ENCODE measurements at regions not wholly inside any gene's neighbourhood (a gene's known extent, or its start where the extent isn't known, plus 50 kb on each side); places are given as distances from the start of the nearest gene placed in this dataset.

DNA sequence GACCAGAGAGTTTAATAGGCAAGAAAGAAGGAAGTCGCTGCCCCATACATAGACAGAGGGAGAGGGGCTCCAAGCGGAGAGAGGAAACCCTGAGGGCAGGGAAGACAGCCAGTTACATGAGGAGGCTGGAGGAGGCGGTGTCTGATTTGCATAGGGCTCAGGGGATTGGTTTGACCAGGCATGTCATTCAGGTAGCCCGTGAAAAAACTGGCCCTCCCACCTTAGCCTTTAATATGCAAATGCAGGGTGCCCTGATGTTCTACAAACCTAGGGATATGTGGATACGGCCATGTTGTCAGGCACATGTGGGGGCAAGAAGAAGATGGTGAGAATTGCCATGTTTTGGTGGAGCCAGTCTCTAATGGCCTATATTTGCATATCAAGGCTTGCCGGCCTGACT, 1461.6 kb downstream of the PCDH9 start:
- no peak for TF ChIP-seq ZFX (IDR thresholded peaks at IDR 0.05)
- TF ChIP-seq CTCF (conservative IDR thresholded peaks at IDR 0.05), result no peak

GRCh38 chr13:65763811-65764210, 1466.3 kb downstream of the PCDH9 start:
- no peak for TF ChIP-seq ZFX (IDR thresholded peaks at IDR 0.05)
- no peak for TF ChIP-seq CTCF (conservative IDR thresholded peaks at IDR 0.05)
- no peak overlapping the region for H3K27ac ChIP-seq

More for the DNA sequence above, 1461.6 kb downstream of the PCDH9 start:
- H3K27ac ChIP-seq, result no peak overlapping the region

DNA sequence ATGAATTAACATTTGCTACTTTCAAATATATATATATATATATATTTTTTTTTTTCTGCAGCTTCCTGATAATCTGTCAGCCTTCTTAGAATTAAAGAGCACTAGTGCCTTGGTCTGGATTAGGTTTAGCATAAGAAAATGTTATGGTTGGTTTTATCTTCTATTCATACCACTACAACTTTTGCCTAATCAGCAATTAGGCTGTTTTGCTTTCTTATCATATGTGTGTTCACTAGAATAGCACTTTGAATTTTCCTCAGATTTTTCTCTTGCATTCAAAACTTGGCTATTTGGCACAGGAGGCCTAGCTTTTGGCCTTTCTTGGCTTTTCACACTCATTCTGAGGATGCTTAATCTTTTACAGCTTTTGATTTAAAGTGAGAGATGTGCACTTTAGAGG, 1468.1 kb downstream of the PCDH9 start:
- TF ChIP-seq CTCF (conservative IDR thresholded peaks at IDR 0.05) (no peak), ZFX (IDR thresholded peaks at IDR 0.05) (no peak)
- no peak overlapping the region for H3K27ac ChIP-seq

DNA sequence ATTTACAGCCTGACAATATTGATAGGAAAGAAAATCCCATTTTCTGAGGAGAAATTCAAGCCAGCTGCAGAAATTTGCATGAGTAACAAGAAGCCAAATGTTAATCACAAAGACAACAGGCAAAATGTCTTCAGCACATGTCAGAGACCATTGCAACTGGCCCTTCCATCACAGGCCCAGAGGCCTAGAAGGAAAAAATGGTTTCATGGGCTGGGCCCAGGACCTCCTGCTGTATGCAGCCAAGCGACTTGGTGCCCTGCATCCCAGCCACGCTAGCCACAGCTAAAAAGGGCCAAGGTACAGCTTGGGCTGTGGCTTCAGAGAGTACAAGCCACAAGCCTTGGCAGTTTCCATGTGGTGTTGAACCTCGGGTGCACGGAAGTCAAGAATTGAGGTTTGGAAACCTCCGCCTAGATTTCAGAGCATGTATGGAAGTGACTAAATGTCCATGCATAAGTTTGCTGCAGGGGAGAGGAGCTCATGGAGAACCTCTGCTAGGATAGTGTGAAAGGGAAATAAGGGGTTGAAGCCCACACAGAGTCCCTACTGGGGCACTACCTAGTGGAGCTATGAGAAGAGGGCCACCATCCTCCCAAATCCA, 1474.0 kb downstream of the PCDH9 start:
- H3K27ac ChIP-seq, result no peak overlapping the region
- no peak for TF ChIP-seq ZFX (IDR thresholded peaks at IDR 0.05)
- no peak for TF ChIP-seq CTCF (conservative IDR thresholded peaks at IDR 0.05)

DNA sequence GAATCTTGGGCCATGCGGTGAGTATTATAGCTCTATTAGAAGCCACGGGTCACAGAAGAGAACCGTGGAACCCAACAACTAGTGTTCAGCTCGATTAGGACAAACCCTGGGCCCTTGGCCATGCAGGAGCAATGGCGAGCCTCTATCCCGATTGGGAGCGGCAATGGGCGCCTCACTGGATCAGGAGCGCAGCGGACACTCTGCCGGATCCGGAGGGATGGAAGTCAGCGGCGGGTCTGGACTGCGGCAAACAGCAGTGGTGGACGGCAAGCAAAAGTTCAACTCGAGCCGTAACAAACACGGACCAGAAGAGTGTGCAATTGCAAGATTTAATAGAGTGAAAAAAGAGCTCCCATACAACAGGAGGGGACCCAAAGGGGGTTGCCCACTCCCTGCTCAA, 1481.9 kb downstream of the PCDH9 start:
- H3K27ac ChIP-seq, result no peak overlapping the region
- TF ChIP-seq CTCF (conservative IDR thresholded peaks at IDR 0.05) (no peak), ZFX (IDR thresholded peaks at IDR 0.05) (no peak)

DNA sequence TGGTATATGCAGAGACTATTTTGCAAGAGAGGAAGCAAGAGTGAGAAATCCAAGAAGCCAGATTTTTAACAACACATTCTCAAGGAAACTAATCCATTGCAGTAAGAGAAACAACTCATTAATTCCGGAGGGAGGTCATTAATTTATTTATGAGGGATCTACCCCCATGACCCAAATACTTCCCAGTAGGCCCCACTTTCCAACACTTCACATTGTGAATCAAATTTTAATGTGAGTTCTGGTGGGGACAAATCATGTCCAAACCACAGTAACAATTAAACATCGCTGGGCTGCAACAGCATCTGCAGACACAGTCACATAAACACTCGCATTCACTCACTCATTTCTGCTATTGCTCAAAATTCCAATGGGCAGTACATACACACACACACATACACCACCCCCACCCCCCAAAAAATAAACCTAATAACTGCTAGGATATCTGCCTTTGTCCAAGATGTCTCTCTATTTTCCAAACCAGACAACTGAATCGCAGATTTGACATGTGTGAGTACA, 1483.7 kb downstream of the PCDH9 start:
- no peak overlapping the region for H3K27ac ChIP-seq
- TF ChIP-seq CTCF (conservative IDR thresholded peaks at IDR 0.05) (no peak), ZFX (IDR thresholded peaks at IDR 0.05) (no peak)

GRCh38 chr13:65744836-65745235, 1485.3 kb downstream of the PCDH9 start:
- TF ChIP-seq ZFX (IDR thresholded peaks at IDR 0.05) (no peak), CTCF (conservative IDR thresholded peaks at IDR 0.05) (no peak)
- H3K27ac ChIP-seq, result no peak overlapping the region

Data from C4-2B (cell line).